OCI-LY3 (cell line): ENCODE measurements at regions not wholly inside any gene's neighbourhood (a gene's known extent, or its start where the extent isn't known, plus 50 kb on each side); places are given as distances from the start of the nearest gene placed in this dataset.

Experiments
- H2AFZ ChIP-seq: fragments of 200-600, 300-600 bp; shearing (Covaris generic); 2 replicates; pipeline ENCODE4 v1.6.0; 2014; ENCODE audit warnings: antibody characterized with exemption, low read depth, low read length
- H3K27ac ChIP-seq: fragments of 200-600, 300-600 bp; sonication (generic); 2 replicates; pipeline ENCODE4 v1.5.1; 2014; ENCODE audit warnings: mild to moderate bottlenecking, low read length, moderate library complexity, mixed read lengths
- H3K27me3 ChIP-seq: fragments of 200-600, 300-600 bp; sonication (generic); 2 replicates; pipeline ENCODE4 v1.6.1; 2014; ENCODE audit warnings: low read depth, low read length, mixed read lengths
- H3K36me3 ChIP-seq: fragments of 200-600, 300-600 bp; sonication (generic); replicated peaks from 2 replicates; pipeline ENCODE3; 2014; ENCODE audit warnings: low read depth, low read length, mixed read lengths
- H3K4me1 ChIP-seq: fragments of 300-600, 200-600 bp; sonication (generic); 2 replicates; pipeline ENCODE4 v1.6.1; 2014; ENCODE audit warnings: low read length, mixed read lengths
- H3K4me2 ChIP-seq: fragments of 200-600, 300-600 bp; sonication (generic); 2 replicates; pipeline ENCODE4 v1.6.1; 2014; ENCODE audit warnings: low read length, mixed read lengths
- H3K4me3 ChIP-seq: fragments of 300-600, 200-600 bp; sonication (generic); 2 replicates; pipeline ENCODE4 v1.5.1; 2014; ENCODE audit warnings: antibody characterized with exemption, mild to moderate bottlenecking, low read length, moderate library complexity
- H3K79me2 ChIP-seq: fragments of 300-600, 200-600 bp; shearing (Covaris generic); 2 replicates; pipeline ENCODE4 v1.6.1; 2014; ENCODE audit warnings: mild to moderate bottlenecking, low read length, mixed read lengths
- H3K9ac ChIP-seq: fragments of 300-600, 200-600 bp; shearing (Covaris generic); 2 replicates; pipeline ENCODE4 v1.6.0; 2014; ENCODE audit warnings: mild to moderate bottlenecking, low read length, moderate library complexity
- H3K9me3 ChIP-seq: fragments of 200-600, 300-600 bp; shearing (Covaris generic); 2 replicates; pipeline ENCODE4 v1.6.1; 2014; ENCODE audit warnings: low read length, mixed read lengths; ENCODE audit not compliant: insufficient read depth
- H4K20me1 ChIP-seq: fragments of 200-600, 300-600 bp; sonication (generic); 2 replicates; pipeline ENCODE4 v1.6.1; 2016; ENCODE audit warnings: low read length, mixed read lengths; ENCODE audit not compliant: insufficient read depth
- CTCF ChIP-seq: fragments of 200-600, 300-600 bp; sonication (generic); IDR thresholded peaks from 2 replicates; pipeline ENCODE4 v1.5.1; 2014; ENCODE audit warnings: antibody characterized with exemption, low read length, low read depth
- EZH2phosphoT487 ChIP-seq: fragments of 200-600 bp; shearing (Covaris generic); IDR thresholded peaks from 2 replicates; pipeline ENCODE4 v1.6.1; 2018; ENCODE audit warnings: antibody characterized with exemption, mixed run types, low read depth

- no peaks in the 10 kb centered on the region for H3K79me2 ChIP-seq
These were observed 388.3 kb downstream of the ADAM29 start for GRCh38 chr4:175306436-175306835.

GRCh38 chr4:175307326-175307725, 389.2 kb downstream of the ADAM29 start:
- TF ChIP-seq EZH2phosphoT487 = no peak
- TF ChIP-seq CTCF = no peak
- H2AFZ ChIP-seq = no peak overlapping the region
- H3K9ac ChIP-seq = no peak overlapping the region
- H3K4me2 ChIP-seq = no peak overlapping the region
- H3K36me3 ChIP-seq = no peaks in the 10 kb centered on the region
- no peaks in the 10 kb centered on the region for H3K4me1 ChIP-seq
- H3K9me3 ChIP-seq = no peaks in the 10 kb centered on the region
- no peak overlapping the region for H3K4me3 ChIP-seq
- no peaks in the 10 kb centered on the region for H3K79me2 ChIP-seq
- no peaks in the 10 kb centered on the region for H4K20me1 ChIP-seq
- H3K27ac ChIP-seq = no peak overlapping the region
- H3K27me3 ChIP-seq = no peaks in the 10 kb centered on the region

More at GRCh38 chr4:175306436-175306835, 388.3 kb downstream of the ADAM29 start:
- no peak overlapping the region for H3K9ac ChIP-seq
- H4K20me1 ChIP-seq = no peaks in the 10 kb centered on the region
- no peak overlapping the region for H3K4me3 ChIP-seq
- no peaks in the 10 kb centered on the region for H3K4me1 ChIP-seq
- H3K36me3 ChIP-seq = no peaks in the 10 kb centered on the region
- TF ChIP-seq CTCF (no peak), EZH2phosphoT487 (no peak)
- no peak overlapping the region for H2AFZ ChIP-seq
- H3K27ac ChIP-seq = no peak overlapping the region
- no peaks in the 10 kb centered on the region for H3K27me3 ChIP-seq
- no peak overlapping the region for H3K4me2 ChIP-seq
- no peaks in the 10 kb centered on the region for H3K9me3 ChIP-seq

GRCh38 chr4:175308236-175308635, 390.1 kb downstream of the ADAM29 start:
- no peak overlapping the region for H3K4me2 ChIP-seq
- H3K9me3 ChIP-seq = no peaks in the 10 kb centered on the region
- no peak overlapping the region for H2AFZ ChIP-seq
- H3K4me3 ChIP-seq = no peak overlapping the region
- no peaks in the 10 kb centered on the region for H3K27me3 ChIP-seq
- no peak overlapping the region for H3K9ac ChIP-seq
- H3K79me2 ChIP-seq = no peaks in the 10 kb centered on the region
- H3K27ac ChIP-seq = no peak overlapping the region
- H3K36me3 ChIP-seq = no peaks in the 10 kb centered on the region
- no peak for TF ChIP-seq EZH2phosphoT487
- no peak for TF ChIP-seq CTCF
- no peaks in the 10 kb centered on the region for H3K4me1 ChIP-seq
- H4K20me1 ChIP-seq = no peaks in the 10 kb centered on the region

- no peak overlapping the region for H2AFZ ChIP-seq
- H3K9ac ChIP-seq = no peak overlapping the region
- H3K4me1 ChIP-seq = no peaks in the 10 kb centered on the region
- no peaks in the 10 kb centered on the region for H3K27me3 ChIP-seq
- no peak overlapping the region for H3K4me2 ChIP-seq
- no peaks in the 10 kb centered on the region for H4K20me1 ChIP-seq
- no peaks in the 10 kb centered on the region for H3K36me3 ChIP-seq
- H3K9me3 ChIP-seq = no peaks in the 10 kb centered on the region
- TF ChIP-seq EZH2phosphoT487 (no peak), CTCF (no peak)
- H3K4me3 ChIP-seq = no peak overlapping the region
- H3K79me2 ChIP-seq = no peaks in the 10 kb centered on the region
- no peak overlapping the region for H3K27ac ChIP-seq
These were observed 390.9 kb downstream of the ADAM29 start for GRCh38 chr4:175309041-175309440.
